ENCODE measurements at regions not wholly inside any gene's neighbourhood (a gene's known extent, or its start where the extent isn't known, plus 50 kb on each side); places are given as distances from the start of the nearest gene placed in this dataset.
"Not testable (repeated sequence)": the region's sequence is repeated elsewhere in the genome, so short reads cannot be mapped to it uniquely, and the experiment has no call there.

GRCh38 chr6:121564529-121564928, 129.1 kb downstream of the GJA1 start:
- not testable (repeated sequence) for TF ChIP-seq CTCF, POLR2A (IDR thresholded peaks at IDR 0.05)

Measured in heart left ventricle (tissue), 13 donors.